AG04449 (cell line): ENCODE measurements at regions not wholly inside any gene's neighbourhood (a gene's known extent, or its start where the extent isn't known, plus 50 kb on each side); places are given as distances from the start of the nearest gene placed in this dataset.

Experiments
- CTCF ChIA-PET: fragments of 350-600 bp; formaldehyde crosslinking; extraction: SDS; loops from one replicate; lab custom pipeline; 2021; ENCODE audit warnings: antibody characterized with exemption; lab: Yijun Ruan, JAX
- POLR2A ChIA-PET: fragments of 400-600, 350-600 bp; formaldehyde crosslinking; extraction: SDS; loops from one replicate; lab custom pipeline; 2020; ENCODE audit warnings: antibody characterized with exemption, inconsistent platforms; lab: Yijun Ruan, JAX
- DNase-seq: peaks from one replicate; pipeline ENCODE4 v3.0.0-alpha.2; 2010; ENCODE audit warnings: low read depth, low spot score
- H3K4me3 ChIP-seq: 2 replicates; pipeline ENCODE4 v1.5.1; 2011; ENCODE audit warnings: low read depth, mild to moderate bottlenecking, control low read depth, low read length
- TF ChIP-seq, protein P1 (sequence below): IDR thresholded peaks from one replicate; pipeline ENCODE4 v1.5.1; 2011; ENCODE audit warnings: mild to moderate bottlenecking, moderate library complexity, low read length, control low read depth, inconsistent platforms; ENCODE audit not compliant: insufficient read depth; ENCODE audit errors: missing control alignments

DNA sequence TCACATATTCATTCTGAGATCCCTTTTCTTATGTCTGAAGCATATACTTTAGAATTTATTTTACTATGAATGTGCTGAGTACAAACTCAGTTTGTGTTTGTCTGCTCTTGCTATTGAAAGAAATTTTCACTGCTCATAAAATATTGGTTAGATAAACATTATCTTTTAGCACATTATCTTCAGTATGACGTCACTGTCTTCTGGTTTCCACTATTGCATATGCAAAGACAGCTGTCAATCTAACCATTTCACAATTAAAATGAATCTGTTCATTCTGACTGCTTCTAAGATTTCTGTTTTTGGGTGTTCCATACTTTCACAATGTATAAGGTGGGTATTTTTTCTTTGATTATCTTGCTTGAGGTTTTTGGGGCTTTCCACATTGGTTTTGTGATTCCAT lies 526.2 kb upstream of the CDH6 start:
- TF ChIP-seq, protein P1, sequence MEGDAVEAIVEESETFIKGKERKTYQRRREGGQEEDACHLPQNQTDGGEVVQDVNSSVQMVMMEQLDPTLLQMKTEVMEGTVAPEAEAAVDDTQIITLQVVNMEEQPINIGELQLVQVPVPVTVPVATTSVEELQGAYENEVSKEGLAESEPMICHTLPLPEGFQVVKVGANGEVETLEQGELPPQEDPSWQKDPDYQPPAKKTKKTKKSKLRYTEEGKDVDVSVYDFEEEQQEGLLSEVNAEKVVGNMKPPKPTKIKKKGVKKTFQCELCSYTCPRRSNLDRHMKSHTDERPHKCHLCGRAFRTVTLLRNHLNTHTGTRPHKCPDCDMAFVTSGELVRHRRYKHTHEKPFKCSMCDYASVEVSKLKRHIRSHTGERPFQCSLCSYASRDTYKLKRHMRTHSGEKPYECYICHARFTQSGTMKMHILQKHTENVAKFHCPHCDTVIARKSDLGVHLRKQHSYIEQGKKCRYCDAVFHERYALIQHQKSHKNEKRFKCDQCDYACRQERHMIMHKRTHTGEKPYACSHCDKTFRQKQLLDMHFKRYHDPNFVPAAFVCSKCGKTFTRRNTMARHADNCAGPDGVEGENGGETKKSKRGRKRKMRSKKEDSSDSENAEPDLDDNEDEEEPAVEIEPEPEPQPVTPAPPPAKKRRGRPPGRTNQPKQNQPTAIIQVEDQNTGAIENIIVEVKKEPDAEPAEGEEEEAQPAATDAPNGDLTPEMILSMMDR, result no peak
- H3K4me3 ChIP-seq, result no peak overlapping the region
- CTCF ChIA-PET, result no interaction called here
- DNase-seq, result no peak
- POLR2A ChIA-PET, result no interaction called here

DNA sequence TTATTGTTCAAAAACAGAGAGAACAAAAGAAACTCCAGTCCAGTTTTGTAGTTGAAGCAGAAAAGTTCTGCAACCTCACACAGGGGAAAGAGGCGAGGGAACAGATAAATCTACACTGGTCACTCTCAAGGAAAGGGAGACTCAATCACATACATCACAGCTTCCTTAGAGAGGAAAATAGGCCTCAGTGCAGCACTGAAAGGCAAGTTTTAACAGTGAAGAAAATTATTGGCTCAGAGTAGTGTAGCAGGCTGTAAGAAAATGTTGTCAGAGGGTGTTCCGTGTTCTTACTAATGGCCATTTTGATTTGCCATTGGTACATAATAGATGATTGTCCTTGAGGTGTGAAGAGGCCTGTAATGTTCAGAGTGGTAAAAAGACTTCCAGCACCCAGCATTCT lies 530.0 kb upstream of the CDH6 start:
- no peak for DNase-seq
- POLR2A ChIA-PET, result no interaction called here
- TF ChIP-seq, protein P1, result no peak
- CTCF ChIA-PET, result no interaction called here
- no peak overlapping the region for H3K4me3 ChIP-seq

DNA sequence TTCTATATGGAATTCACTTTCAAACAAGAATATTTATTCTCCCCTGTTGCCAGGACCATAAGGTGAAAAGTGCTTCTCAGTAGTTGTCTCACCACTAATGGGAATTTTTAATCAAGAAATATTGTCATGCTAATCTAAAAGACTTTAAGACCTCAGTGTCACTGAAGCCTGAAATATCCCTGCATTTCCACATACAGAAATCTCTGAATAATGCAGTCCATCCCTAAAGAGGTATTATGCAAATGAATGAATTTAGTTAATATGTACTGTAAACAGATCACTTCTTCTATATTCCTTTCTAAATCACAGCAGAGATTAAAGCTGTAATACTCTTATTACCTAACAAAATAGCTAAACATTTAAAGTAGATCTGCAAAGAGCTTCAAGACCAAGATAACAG lies 531.1 kb upstream of the CDH6 start:
- no peak for DNase-seq
- H3K4me3 ChIP-seq, result no peak overlapping the region
- ChIA-PET POLR2A (no interaction called here), CTCF (no interaction called here)
- TF ChIP-seq, protein P1, result no peak

DNA sequence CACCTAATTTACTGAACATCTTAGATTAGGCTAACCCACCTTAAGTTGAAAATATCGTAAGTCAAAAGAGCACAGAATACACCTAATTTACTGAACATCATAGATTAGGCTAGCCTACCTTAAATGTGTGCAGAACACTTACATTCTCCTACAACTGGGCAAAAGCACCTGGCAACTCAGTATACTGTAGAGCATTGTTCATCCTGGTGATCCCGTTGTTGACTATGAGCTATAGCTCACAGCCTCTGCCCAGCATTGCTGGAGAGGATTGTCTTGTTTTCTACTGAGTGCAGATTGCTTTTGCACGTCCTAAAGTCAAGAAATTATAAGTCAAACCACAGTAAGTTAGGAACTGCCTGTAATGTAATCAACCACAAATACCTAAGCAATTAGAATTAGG lies 531.8 kb upstream of the CDH6 start:
- no peak for DNase-seq
- CTCF ChIA-PET, result no interaction called here
- TF ChIP-seq, protein P1, result no peak
- H3K4me3 ChIP-seq, result no peak overlapping the region
- POLR2A ChIA-PET, result no interaction called here

DNA sequence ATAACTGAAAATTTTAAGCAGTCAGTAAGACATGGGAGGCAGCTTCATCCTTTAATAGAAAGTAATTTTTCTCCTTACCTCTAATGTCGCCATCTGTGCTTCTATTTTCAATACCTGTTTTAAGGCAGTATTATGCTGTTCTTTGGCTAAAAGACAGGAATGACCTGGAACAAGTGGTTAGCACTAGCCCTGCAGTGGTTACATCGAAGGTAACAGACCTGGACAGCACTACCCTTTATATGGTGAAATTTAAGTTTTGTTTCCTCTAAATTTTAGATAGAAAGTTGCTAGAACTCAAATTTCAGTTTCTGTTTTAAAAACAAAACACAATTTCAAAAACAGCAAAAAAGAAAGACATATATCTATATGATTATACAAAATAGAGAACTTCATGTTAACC lies 534.1 kb upstream of the CDH6 start:
- TF ChIP-seq, protein P1, result no peak
- H3K4me3 ChIP-seq, result no peak overlapping the region
- ChIA-PET POLR2A (no interaction called here), CTCF (no interaction called here)
- no peak for DNase-seq

DNA sequence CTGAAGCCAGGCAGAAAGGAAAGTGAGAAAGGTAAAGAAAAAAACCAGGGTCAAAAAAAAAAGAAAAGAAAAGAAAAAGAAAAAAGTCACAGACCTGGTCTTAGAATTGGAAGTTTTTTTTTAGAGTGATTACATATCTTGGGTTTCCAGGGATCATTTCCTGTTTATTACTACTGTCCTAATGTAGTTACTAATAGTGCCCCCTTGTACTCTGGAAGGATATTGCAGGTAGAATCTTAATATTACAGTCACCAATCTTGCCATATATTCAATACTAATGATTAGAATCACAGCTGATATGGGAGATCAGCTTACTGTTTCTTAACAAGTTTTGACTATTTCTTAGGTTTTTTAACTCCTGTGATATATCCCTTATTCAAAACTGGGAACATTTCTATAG lies 543.2 kb upstream of the CDH6 start:
- ChIA-PET CTCF (no interaction called here), POLR2A (no interaction called here)
- TF ChIP-seq, protein P1, result no peak
- DNase-seq, result no peak
- H3K4me3 ChIP-seq, result no peak overlapping the region
